Mucosa of descending colon (tissue), 3 donors: ENCODE measurements at regions not wholly inside any gene's neighbourhood (a gene's known extent, or its start where the extent isn't known, plus 50 kb on each side); places are given as distances from the start of the nearest gene placed in this dataset.

Source experiments
- ATAC-seq: fragments of 200-7000 bp; cut with Tn5 transposase; one replicate; pipeline ENCODE4 v1.9.1; 2020; ENCODE audit warnings: mild to moderate bottlenecking, moderate library complexity
- DNase-seq, 3 donors: peaks; one replicate each; pipeline ENCODE4 v3.0.0-alpha.2; 2020
- H3K36me3 ChIP-seq: fragments of 200-600 bp; one replicate; pipeline ENCODE4 v1.8.0; 2021; ENCODE audit warnings: low read depth, mild to moderate bottlenecking
- H3K4me1 ChIP-seq: fragments of 200-600 bp; one replicate; pipeline ENCODE4 v1.8.0; 2021; ENCODE audit warnings: low read depth, mild to moderate bottlenecking
- H3K4me3 ChIP-seq: fragments of 200-600 bp; one replicate; pipeline ENCODE4 v1.8.0; 2021; ENCODE audit warnings: mild to moderate bottlenecking
- H3K9me3 ChIP-seq: fragments of 200-600 bp; one replicate; pipeline ENCODE4 v1.8.0; 2021; ENCODE audit warnings: mild to moderate bottlenecking
- CTCF ChIP-seq: fragments of 200-600 bp; IDR thresholded peaks from one replicate; pipeline ENCODE4 v1.8.0; 2022; ENCODE audit warnings: antibody characterized with exemption, mild to moderate bottlenecking
- intact Hi-C, 2 donors: fragments of 100-400 bp; cut with DNase I in 1 of 2; cut with micrococcal nuclease in 1 of 2; formaldehyde crosslinking; loops; one replicate each; pipeline versions ENCODE4 v1.11.0 to v1.11.1; 2022; cut with DNase I, micrococcal nuclease
- donor health status: DM: no; HTN: no; CAD: no; lungs with moderate emphysema.
- donor health status: DM: no; HTN: no; CAD: no.
- donor health status: DM: no; HTN: yes; CAD: no.

- Histone ChIP-seq H3K36me3 (no peaks in the 10 kb centered on the region), H3K4me3 (no peak overlapping the region), H3K4me1 (no peaks in the 10 kb centered on the region), H3K9me3 (no peaks in the 10 kb centered on the region)
- TF ChIP-seq CTCF, result no peak
- DNase-seq (no peak), ATAC-seq (no peak)
- intact Hi-C loops, result no loop called here
Observed at GRCh38 chr4:52343595-52343994, 292.5 kb downstream of the SPATA18 start.

- ATAC-seq (no peak), DNase-seq (no peak)
- no peaks in the 10 kb centered on the region for H3K4me1 ChIP-seq
- H3K36me3 ChIP-seq, result no peaks in the 10 kb centered on the region
- no peak for TF ChIP-seq CTCF
- intact Hi-C loops, result no loop called here
- H3K4me3 ChIP-seq, result no peak overlapping the region
- no peaks in the 10 kb centered on the region for H3K9me3 ChIP-seq
Observed at GRCh38 chr4:52350926-52351325, 299.8 kb downstream of the SPATA18 start.

DNA sequence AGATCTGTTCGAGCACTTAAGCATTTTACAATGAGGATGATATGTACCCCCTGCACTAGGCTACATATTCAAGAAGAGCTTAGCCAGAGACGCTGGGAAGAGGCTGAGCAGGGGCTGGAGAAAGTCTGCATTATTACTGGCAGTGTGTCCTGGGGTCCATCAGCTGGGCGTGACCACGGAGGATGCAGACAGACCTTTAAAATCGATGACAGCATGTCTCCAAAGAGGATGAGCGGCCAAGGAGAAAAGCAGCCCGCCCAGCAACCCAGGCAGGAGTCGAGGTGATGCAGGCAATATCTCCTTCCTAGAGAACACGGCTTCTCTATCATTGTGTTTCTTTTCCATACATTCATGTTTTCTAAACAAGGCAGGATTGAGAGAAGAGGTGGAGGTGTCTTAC is 300.7 kb downstream of the USP46 start:
- ATAC-seq (no peak), DNase-seq (no peak)
- Histone ChIP-seq H3K9me3 (no peaks in the 10 kb centered on the region), H3K36me3 (no peaks in the 10 kb centered on the region), H3K4me3 (no peak overlapping the region), H3K4me1 (no peaks in the 10 kb centered on the region)
- intact Hi-C loops, result no loop called here
- TF ChIP-seq CTCF, result no peak

DNA sequence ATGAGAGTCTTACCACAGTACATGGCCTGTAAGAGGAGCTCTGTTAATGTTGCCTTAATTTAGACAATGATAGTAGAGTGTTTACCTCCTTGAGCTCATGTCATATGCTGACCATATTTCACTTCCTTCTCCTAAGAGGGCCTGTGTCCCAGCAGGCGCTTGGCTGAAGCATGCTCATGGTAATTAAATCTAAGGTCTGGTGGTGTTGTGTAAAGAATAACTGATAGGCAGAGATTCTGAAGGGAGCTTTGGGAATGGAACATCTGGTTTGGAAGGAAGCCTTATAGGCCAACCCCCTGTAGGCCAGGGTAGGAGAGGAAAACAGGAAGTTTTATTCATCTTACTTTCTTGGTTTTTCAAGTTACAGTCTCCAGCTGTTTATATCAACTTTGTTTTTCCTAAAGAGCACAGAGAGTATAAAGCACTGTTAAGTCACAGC is 300.2 kb downstream of the USP46 start:
- Histone ChIP-seq H3K36me3 (no peaks in the 10 kb centered on the region), H3K4me3 (no peak overlapping the region), H3K9me3 (no peaks in the 10 kb centered on the region), H3K4me1 (no peaks in the 10 kb centered on the region)
- DNase-seq (no peak), ATAC-seq (no peak)
- intact Hi-C loops, result no loop called here
- no peak for TF ChIP-seq CTCF

DNA sequence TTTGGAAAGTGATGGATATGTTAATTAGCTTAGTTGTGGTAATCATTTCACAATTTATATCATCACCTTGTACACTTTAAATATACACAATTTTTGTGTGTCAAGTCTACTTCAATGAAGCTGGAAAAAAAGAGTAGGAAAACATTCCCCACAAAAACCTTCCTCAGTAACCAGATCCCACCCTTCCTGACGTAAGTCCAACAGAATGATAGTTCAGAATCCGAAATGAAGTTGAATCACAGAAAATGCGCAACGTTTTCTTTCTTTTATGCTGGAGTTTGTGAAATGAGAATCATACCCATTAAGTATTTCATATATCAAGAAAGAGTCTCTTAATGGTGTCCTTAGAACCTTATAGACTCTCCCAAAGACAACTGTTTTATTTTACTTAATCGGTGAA is 292.9 kb downstream of the USP46 start:
- H3K4me1 ChIP-seq, result no peaks in the 10 kb centered on the region
- TF ChIP-seq CTCF, result no peak
- no peak overlapping the region for H3K4me3 ChIP-seq
- DNase-seq (no peak), ATAC-seq (no peak)
- no peaks in the 10 kb centered on the region for H3K9me3 ChIP-seq
- no peaks in the 10 kb centered on the region for H3K36me3 ChIP-seq
- intact Hi-C loops, result no loop called here

DNA sequence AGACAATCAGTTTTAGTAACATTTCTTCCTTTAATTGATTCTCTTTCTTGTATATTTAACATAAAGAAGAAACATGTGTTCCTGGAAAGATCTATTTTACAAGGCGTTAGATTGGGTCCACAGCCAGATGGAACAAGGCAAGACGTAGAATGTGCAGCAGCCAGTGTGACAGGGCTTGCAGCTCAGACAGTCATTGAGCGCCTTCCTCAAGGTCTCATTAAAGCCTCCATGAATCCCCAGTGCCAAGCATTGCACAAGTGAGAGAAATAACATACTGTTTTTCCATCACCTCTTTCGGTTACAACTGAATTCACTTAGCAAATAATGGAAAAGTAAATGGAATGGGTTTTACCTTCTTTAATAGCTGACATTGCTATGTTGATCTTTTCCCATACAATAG is 292.5 kb downstream of the USP46 start:
- no peak overlapping the region for H3K4me3 ChIP-seq
- H3K36me3 ChIP-seq, result no peaks in the 10 kb centered on the region
- no peak for TF ChIP-seq CTCF
- H3K9me3 ChIP-seq, result no peaks in the 10 kb centered on the region
- H3K4me1 ChIP-seq, result no peaks in the 10 kb centered on the region
- intact Hi-C loops, result no loop called here
- DNase-seq, result no peak
- no peak for ATAC-seq
